GM12873 (cell line): ENCODE measurements at regions not wholly inside any gene's neighbourhood (a gene's known extent, or its start where the extent isn't known, plus 50 kb on each side); places are given as distances from the start of the nearest gene placed in this dataset.

Experiments used
- TF ChIP-seq, protein P1 (sequence below): IDR thresholded peaks from 2 replicates; pipeline ENCODE4 v1.5.1; 2012; ENCODE audit warnings: low read depth, mild to moderate bottlenecking, moderate library complexity, low read length, control low read depth; ENCODE audit not compliant: insufficient read depth; ENCODE audit errors: missing control alignments

DNA sequence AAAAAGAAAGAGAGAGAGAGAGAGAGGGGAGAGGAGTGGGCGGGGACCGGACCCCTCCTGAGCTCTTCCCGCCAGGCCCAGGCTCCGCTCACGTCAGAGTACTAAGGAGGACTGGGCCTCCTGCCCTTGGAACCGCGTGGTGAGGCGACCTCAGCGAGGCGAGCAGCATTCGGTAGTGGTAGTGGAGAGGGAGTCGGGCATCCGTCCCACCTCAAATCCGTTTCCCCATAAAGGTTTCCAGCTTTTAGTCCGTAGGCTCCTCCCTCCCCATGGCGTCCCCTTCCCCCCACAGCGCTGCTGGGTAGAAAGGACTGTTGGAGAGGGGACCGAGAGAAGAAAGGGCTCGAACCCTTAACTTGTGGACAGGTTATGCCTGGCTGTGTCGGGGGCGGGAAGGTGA is 124.4 kb upstream of the BARHL2 start:
- TF ChIP-seq, protein P1, sequence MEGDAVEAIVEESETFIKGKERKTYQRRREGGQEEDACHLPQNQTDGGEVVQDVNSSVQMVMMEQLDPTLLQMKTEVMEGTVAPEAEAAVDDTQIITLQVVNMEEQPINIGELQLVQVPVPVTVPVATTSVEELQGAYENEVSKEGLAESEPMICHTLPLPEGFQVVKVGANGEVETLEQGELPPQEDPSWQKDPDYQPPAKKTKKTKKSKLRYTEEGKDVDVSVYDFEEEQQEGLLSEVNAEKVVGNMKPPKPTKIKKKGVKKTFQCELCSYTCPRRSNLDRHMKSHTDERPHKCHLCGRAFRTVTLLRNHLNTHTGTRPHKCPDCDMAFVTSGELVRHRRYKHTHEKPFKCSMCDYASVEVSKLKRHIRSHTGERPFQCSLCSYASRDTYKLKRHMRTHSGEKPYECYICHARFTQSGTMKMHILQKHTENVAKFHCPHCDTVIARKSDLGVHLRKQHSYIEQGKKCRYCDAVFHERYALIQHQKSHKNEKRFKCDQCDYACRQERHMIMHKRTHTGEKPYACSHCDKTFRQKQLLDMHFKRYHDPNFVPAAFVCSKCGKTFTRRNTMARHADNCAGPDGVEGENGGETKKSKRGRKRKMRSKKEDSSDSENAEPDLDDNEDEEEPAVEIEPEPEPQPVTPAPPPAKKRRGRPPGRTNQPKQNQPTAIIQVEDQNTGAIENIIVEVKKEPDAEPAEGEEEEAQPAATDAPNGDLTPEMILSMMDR = no peak

DNA sequence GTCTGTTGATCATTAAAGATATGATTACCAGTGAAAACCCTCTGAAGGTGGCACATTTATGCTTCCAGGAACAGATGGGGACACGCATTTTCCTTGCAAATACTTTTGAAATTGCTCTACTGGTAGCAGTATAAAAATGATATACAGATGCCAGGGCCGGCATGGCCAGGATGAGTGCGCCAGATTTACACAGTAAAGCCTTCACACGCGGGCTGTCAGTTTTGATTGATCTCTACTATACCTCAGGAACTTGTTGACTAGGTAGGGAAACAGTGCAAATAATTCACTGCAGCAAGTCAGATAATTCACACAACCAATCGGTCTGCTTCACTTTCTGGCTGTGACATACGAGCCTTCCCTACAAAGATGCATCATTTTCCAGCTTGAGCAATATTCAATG is 123.2 kb upstream of the BARHL2 start:
- TF ChIP-seq, protein P1 = no peak

- TF ChIP-seq, protein P1 = no peak
Measured at GRCh38 chr1:90839323-90839722, 122.2 kb upstream of the BARHL2 start.

- TF ChIP-seq, protein P1 = no peak
Measured at GRCh38 chr1:90838720-90839119, 121.6 kb upstream of the BARHL2 start.

GRCh38 chr1:90837420-90837819 is 120.3 kb upstream of the BARHL2 start:
- TF ChIP-seq, protein P1 = no peak

- TF ChIP-seq, protein P1 = no peak
Measured at GRCh38 chr1:90836345-90836679, 119.2 kb upstream of the BARHL2 start.

- TF ChIP-seq, protein P1 = no peak
Measured at GRCh38 chr1:90835661-90836344, 118.7 kb upstream of the BARHL2 start.
